ENCODE measurements at regions not wholly inside any gene's neighbourhood (a gene's known extent, or its start where the extent isn't known, plus 50 kb on each side); places are given as distances from the start of the nearest gene placed in this dataset.

GRCh38 chr10:33126742-33127141, 168.7 kb upstream of the ITGB1 start:
- Histone ChIP-seq H3K9me3 (no peaks in the 10 kb centered on the region), H3K4me1 (ENCODE audit: control insufficient read depth in 1 of 2, insufficient read depth in 1 of 2, low read depth in 1 of 2, low read length in 1 of 2) (no peaks in the 10 kb centered on the region), H3K27me3 (no peaks in the 10 kb centered on the region), H3K4me3 (ENCODE audit: low read depth in 1 of 2, low read length in 1 of 2) (no peak overlapping the region), H3K27ac (no peak overlapping the region), H3K36me3 (no peaks in the 10 kb centered on the region)
- TF ChIP-seq, protein P1, sequence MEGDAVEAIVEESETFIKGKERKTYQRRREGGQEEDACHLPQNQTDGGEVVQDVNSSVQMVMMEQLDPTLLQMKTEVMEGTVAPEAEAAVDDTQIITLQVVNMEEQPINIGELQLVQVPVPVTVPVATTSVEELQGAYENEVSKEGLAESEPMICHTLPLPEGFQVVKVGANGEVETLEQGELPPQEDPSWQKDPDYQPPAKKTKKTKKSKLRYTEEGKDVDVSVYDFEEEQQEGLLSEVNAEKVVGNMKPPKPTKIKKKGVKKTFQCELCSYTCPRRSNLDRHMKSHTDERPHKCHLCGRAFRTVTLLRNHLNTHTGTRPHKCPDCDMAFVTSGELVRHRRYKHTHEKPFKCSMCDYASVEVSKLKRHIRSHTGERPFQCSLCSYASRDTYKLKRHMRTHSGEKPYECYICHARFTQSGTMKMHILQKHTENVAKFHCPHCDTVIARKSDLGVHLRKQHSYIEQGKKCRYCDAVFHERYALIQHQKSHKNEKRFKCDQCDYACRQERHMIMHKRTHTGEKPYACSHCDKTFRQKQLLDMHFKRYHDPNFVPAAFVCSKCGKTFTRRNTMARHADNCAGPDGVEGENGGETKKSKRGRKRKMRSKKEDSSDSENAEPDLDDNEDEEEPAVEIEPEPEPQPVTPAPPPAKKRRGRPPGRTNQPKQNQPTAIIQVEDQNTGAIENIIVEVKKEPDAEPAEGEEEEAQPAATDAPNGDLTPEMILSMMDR (IDR thresholded peaks at IDR 0.05), result no peak

DNA sequence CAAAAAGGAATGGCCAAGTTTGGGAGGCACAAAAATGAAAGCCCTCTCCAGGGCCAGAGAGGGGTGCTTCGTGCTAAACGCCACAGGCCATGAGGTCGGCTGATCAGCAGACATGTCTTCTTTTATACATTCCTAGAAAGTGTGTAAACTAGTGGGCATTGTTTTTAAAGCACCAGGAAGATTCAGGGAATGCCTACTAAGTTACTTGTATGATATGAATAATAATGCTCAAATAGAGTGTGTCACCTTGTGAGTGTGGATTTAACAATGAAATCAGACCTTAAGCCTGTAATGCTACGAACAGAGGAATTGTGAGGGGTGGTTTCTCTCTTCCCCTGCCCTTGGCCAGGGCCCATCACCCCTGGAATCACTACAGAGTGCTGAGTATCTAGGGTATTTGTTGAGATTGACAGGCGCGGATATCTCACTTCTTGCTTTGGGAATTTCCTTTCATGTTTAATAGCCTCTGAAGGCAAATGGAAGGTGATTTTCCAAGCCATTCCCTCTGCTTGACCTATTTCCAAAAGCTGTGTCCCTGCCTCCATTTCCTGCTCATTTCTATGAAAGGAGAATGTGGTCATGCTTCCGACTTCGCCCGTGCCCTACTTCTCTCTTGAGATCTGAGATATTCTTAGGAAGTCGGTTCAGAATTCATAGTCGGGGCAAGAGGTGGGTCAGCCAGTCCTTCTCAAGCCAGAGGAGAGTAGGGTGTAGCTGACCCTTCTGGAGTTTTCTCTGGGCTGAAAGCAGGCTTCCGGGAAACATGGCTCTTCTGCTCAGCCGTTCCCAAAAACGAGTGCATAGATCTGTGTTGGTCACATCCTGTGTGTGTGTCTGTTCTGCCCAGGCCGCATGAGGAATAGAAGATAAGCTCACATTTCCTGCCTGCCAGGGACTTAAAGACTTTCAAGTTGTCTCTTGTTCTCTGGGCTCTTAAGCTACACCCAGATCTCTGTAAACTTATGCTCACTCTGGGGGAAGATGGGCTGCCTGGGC, 167.8 kb upstream of the ITGB1 start:
- H3K4me1 ChIP-seq (ENCODE audit: control insufficient read depth in 1 of 2, insufficient read depth in 1 of 2, low read depth in 1 of 2, low read length in 1 of 2), result no peaks in the 10 kb centered on the region
- TF ChIP-seq, protein P1 (IDR thresholded peaks at IDR 0.05), result no peak
- H3K27ac ChIP-seq, result no peak overlapping the region
- H3K4me3 ChIP-seq (ENCODE audit: low read depth in 1 of 2, low read length in 1 of 2), result no peak overlapping the region
- H3K27me3 ChIP-seq, result no peaks in the 10 kb centered on the region
- H3K9me3 ChIP-seq, result no peaks in the 10 kb centered on the region
- no peaks in the 10 kb centered on the region for H3K36me3 ChIP-seq

DNA sequence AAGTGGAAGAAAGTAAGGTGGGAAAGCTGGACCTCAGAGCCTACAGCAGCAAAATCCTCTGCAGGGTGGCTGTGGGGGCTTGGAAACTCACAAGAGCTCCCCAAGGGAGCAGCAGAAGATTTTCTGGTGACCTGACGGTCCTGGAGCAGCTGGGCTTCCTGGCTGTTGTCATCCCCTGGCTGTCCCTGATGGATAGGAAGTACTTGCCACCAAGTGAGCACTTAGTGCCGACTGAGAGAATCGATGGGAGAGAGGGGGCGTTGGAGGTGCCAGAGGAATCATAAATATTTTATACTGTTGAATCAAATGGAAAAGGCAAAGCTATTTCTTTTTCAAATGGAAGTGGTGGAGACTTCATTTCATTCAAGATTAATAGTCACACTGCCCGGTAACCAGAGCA, 167.1 kb upstream of the ITGB1 start:
- H3K27me3 ChIP-seq, result no peaks in the 10 kb centered on the region
- H3K9me3 ChIP-seq, result no peaks in the 10 kb centered on the region
- TF ChIP-seq, protein P1 (IDR thresholded peaks at IDR 0.05), result no peak
- no peaks in the 10 kb centered on the region for H3K36me3 ChIP-seq
- H3K27ac ChIP-seq, result no peak overlapping the region
- no peak overlapping the region for H3K4me3 ChIP-seq (ENCODE audit: low read depth in 1 of 2, low read length in 1 of 2)
- no peaks in the 10 kb centered on the region for H3K4me1 ChIP-seq (ENCODE audit: control insufficient read depth in 1 of 2, insufficient read depth in 1 of 2, low read depth in 1 of 2, low read length in 1 of 2)

- no peaks in the 10 kb centered on the region for H3K4me1 ChIP-seq (ENCODE audit: control insufficient read depth in 1 of 2, insufficient read depth in 1 of 2, low read depth in 1 of 2, low read length in 1 of 2)
- no peaks in the 10 kb centered on the region for H3K9me3 ChIP-seq
- no peaks in the 10 kb centered on the region for H3K27me3 ChIP-seq
- TF ChIP-seq, protein P1 (IDR thresholded peaks at IDR 0.05), result no peak
- no peak overlapping the region for H3K27ac ChIP-seq
- H3K36me3 ChIP-seq, result no peaks in the 10 kb centered on the region
- no peak overlapping the region for H3K4me3 ChIP-seq (ENCODE audit: low read depth in 1 of 2, low read length in 1 of 2)
These were observed 165.7 kb upstream of the ITGB1 start for GRCh38 chr10:33123680-33124079.

GRCh38 chr10:33122014-33122809, 164.2 kb upstream of the ITGB1 start:
- H3K9me3 ChIP-seq, result no peaks in the 10 kb centered on the region
- H3K4me1 ChIP-seq (ENCODE audit: control insufficient read depth in 1 of 2, insufficient read depth in 1 of 2, low read depth in 1 of 2, low read length in 1 of 2), result no peaks in the 10 kb centered on the region
- TF ChIP-seq, protein P1 (IDR thresholded peaks at IDR 0.05), result no peak
- H3K27ac ChIP-seq, result no peak overlapping the region
- no peaks in the 10 kb centered on the region for H3K27me3 ChIP-seq
- H3K4me3 ChIP-seq (ENCODE audit: low read depth in 1 of 2, low read length in 1 of 2), result no peak overlapping the region
- no peaks in the 10 kb centered on the region for H3K36me3 ChIP-seq
